GM19240 (cell line): ENCODE measurements at regions not wholly inside any gene's neighbourhood (a gene's known extent, or its start where the extent isn't known, plus 50 kb on each side); places are given as distances from the start of the nearest gene placed in this dataset.
"Not testable (repeated sequence)": the region's sequence is repeated elsewhere in the genome, so short reads cannot be mapped to it uniquely, and the experiment has no call there.

ENCODE experiments used
- DNase-seq: peaks from one replicate; pipeline ENCODE4 v3.0.0; 2011; ENCODE audit warnings: low spot score; ENCODE audit not compliant: insufficient read length

DNA sequence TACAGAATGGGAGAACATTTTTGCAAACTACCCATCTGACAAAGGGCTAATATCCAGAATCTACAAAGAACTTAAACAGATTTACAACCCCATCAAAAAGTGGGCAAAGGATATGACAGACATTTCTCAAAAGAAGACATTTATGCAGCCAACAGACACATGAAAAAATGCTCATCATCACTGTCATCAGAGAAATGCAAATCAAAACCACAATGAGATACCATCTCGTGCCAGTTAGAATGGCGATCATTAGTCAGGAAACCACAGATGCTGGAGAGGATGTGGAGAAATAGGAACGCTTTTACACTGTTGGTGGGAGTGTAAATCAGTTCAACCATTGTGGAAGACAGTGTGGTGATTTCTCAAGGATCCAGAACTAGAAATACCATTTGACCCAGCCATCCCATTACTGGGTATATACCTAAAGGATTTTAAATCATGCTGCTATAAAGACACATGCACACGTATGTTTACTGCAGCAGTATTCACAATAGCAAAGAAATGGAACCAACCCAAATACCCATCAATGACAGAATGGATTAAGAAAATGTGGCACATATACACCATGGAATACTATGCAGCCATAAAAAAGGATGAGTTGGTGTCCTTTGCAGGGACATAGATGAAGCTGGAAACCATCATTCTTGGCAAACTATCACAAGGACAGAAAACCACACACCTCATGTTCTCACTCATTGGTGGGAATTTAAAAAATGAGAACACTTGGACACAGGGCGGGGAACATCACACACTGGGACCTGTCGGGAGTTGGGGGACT, 317.7 kb upstream of the THBS1 start:
- DNase-seq: not testable (repeated sequence)

DNA sequence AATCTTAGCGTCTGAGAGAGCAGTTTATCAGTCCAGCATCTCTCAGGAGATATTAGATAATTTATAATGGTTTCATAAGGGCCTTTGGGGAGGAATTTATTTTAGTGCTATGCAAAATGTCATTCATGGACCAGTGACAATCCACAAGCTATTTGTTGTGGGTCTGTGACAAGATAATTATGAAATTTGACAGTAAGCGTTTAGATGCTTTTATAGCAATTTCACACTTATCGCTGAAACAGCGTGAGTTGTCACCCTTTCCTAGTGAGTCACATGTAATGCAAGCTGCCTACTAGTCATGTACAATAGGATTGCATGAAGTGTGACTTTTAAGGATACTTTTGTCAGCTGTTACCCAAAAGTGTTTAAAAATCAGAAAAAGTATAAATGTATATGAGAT, 315.6 kb upstream of the THBS1 start:
- DNase-seq: no peak

DNA sequence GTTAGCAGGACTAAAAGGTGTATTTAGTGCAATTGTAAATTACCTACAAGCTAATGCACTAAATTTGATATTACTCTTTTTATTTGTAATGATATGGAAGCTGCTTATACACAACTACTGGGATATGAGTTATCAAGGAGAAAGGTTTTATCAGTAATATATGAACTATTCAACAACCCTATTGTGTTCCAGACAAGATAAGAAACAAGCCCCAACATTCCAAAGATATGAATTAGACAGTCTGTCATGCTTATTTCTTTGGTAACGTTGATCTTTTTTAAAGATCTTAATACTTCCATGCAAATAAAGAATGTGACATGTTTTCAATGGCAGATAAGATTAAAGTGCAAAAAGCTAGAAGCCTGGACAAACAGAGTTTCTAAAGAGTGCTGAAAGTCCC, 314.0 kb upstream of the THBS1 start:
- no peak for DNase-seq

DNA sequence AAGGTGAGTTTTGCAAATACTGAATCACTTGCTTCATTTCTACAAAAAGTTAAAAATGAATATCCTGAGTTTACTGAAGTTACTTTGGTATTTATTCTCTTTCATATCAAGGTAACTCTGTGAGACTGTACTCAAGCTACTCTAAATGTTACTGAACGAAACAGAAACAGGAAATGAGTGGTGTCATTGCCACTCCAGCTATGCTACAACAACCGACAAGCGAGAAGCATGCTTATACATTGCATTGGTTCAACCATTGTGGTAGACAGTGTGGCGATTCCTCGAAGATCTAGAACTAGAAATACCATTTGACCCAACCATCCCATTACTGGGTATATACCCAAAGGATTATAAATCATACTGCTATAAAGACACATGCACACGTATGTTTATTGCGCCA, 313.2 kb upstream of the THBS1 start:
- no peak for DNase-seq

GRCh38 chr15:39269352-39269751, 311.5 kb upstream of the THBS1 start:
- no peak for DNase-seq

DNA sequence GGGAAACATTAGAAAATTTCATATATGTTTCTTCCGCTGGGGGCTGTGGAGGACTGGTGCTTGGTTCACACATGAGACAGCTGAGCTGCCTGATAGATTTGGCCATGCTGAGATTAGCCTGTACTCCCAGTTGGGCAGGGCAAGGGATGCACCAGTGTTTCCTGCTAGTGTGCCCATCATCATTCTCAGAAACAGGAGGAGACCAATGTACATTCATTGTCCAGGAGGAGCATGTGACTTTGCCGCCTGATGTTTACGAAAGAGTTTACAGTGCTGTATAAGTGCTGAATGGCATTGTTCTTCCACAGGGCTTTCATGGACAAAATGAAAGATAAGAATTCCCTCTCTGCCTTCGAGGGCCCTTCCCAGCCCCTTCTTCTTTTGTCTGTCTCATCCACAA, 311.1 kb upstream of the THBS1 start:
- DNase-seq: no peak

GRCh38 chr15:39270221-39270855, 310.5 kb upstream of the THBS1 start:
- no peak for DNase-seq

DNA sequence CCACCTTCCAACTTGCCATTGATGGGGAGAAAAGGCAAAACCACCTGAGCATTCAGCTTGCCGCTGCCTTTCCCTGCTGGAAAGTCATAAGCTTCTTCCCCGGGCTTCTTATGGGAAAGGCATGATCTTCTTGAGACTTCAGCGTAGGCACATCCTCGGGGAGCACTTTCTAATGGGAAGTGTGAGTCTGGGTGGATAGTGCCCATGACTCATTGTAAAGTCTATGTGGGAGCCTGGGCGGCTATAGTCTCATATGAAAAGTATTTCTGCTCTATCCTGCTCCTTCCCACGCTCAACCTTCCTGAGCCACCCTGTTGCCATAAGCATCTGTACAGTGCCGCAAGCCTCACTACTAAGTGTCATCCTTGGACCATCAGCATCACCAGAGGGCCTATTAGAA, 309.9 kb upstream of the THBS1 start:
- DNase-seq: no peak

- DNase-seq: no peak
Observed at GRCh38 chr15:39272901-39273300, 308.0 kb upstream of the THBS1 start.

- no peak for DNase-seq
Observed at GRCh38 chr15:39273717-39274411, 307.0 kb upstream of the THBS1 start.

DNA sequence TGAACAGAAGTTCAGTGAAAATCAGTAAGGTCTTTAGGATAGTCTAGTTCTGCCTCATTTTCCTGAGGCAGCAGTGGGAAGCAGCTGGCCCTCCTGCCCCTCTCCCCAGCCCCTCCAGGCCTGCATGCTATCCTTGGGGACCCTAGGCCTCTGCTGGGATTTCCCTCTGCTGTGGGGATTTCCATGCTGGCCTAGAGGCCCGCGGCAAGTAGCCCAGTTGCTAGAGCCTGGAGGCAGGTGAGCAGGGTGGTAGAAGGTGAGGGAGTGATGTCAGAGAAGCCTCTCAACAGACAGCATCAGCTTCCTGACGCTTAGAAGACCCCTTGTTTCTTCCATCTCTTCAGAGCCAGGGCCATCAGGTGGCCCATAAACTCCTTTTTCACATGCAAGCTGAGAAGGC, 305.8 kb upstream of the THBS1 start:
- no peak for DNase-seq

GRCh38 chr15:39279311-39279710, 301.6 kb upstream of the THBS1 start:
- no peak for DNase-seq

DNA sequence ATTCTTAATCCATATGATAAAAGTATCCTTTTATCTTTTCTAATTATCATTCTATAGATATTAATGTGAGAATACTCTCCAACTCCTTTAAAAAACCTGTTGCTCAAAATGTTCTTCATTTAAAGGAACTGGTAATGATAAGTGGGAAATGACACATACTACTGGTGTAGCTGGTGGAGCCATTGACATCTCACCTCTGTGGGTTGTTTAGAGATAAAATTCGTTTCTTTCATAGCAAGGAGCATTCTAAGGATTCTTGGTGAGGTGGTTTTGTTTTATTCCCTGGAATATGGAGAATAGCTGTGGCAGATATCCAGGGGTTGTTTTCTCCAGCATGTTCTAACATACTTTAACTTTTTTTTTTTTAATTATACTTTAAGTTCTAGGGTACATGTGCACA, 299.8 kb upstream of the THBS1 start:
- no peak for DNase-seq

DNA sequence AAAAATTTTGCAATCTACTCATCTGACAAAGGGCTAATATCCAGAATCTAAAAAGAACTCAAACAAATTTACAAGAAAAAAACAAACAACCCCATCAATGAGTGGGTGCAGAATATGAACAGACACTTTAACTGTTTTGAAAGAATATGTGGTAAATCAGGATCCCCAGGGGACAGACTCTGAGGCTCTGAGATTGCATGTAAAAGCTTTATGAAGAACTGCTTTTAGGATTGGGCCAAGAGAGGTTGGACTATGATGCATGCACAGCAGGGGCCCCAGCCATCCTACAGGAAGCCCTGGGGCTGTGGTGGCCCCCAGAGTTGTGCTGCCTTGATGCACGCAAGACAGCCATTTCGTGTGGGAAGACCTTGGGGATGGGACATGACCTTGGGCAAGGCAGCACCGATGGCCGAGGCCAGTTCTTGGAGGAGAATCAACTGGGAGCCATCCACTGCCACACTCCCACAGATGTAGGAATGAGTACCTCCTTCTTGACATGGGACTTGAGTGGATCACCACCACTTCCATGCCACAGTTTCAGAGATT, 298.1 kb upstream of the THBS1 start:
- no peak for DNase-seq

DNA sequence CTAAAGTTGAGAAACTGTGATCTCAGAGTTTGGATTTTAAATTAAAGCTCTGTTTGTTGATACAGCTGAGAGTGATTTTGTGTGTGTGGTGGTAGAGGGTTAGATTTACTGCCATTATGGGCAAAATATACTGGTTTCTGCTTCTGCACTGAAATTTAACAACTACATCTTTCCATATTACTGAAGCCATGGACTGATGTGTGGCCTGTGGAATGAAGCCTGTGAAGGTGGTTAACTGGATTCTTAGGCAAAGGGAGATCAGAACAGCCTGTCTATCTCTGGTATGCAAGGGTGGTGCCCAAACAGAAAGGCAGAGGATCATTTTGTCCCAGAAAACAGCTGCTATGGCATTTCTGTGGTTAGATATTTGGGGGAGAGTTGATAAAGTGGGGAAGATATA, 297.3 kb upstream of the THBS1 start:
- no peak for DNase-seq

DNA sequence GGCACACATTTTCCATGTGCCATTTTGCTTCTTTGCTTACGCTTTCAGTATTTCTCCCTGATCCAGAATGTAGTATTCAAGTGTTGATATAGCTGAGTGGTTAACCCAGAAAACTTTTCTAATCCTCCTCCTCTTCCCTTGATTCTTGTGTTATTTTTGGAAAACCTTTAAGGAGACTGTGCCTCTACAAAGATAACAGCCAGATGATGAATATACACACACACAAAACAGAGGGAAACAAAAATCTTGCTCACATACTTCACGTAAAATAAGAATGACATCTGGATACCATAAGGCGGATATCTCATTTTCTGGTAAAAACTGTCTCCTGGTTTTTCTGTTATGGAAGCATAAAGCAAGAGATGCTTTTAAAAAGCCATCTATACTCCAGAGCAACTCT, 295.8 kb upstream of the THBS1 start:
- DNase-seq: no peak

DNA sequence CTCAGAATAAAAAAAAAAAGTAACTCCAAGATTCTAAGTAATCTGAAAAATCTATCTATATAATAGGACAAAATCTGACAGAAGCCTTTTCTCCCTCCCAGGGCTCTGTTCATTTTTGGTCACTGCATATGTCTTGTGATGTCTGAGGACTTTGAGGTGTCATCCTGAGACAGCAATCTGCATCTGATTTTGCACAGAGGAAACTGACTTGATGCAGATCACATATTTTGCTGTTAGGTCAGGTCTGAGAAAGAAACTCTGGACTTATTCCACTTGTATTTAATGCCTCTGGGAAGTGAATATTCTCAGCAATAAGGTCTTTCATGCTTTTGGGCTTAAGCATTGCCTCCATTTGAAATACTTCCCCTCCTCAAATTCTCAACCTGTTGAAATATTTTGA, 295.2 kb upstream of the THBS1 start:
- DNase-seq: no peak

DNA sequence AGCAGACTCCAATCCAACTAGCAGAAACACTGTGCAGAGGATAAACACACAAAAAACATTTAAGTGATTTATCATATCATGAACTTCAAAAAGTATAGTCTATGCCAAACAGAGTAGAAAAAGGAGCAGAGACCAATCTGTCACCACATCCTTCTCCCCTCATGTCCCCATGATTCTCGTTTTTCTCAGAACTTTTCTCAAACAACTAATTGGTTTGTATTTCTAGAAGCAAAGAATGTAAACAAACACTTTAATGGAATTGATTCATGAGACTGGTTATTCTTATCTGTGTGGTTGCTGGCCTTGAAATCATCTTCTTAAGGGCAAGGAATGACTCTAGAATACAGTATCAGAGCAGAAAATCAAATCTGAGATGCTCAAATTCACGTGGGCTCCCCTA, 294.2 kb upstream of the THBS1 start:
- no peak for DNase-seq

GRCh38 chr15:39287322-39288195, 293.3 kb upstream of the THBS1 start:
- no peak for DNase-seq

- DNase-seq: no peak
Observed at GRCh38 chr15:39290711-39291435, 290.0 kb upstream of the THBS1 start.

- no peak for DNase-seq
Observed at GRCh38 chr15:39291690-39292089, 289.2 kb upstream of the THBS1 start.
